T-helper 17 cell (primary cell): ENCODE measurements at regions not wholly inside any gene's neighbourhood (a gene's known extent, or its start where the extent isn't known, plus 50 kb on each side); places are given as distances from the start of the nearest gene placed in this dataset.
"Not testable (repeated sequence)": the region's sequence is repeated elsewhere in the genome, so short reads cannot be mapped to it uniquely, and the experiment has no call there.

Experiments used
- ATAC-seq: fragments of 150-1000 bp; cut with Tn5 transposase; 2 replicates; pipeline ENCODE4 v1.10.0; 2021; ENCODE audit warnings: mild to moderate bottlenecking, moderate library complexity
- DNase-seq, 3 donors: peaks; one replicate each; pipeline versions ENCODE4 v3.0.0 to v3.0.0-alpha.2; 2020 to 2021
- H3K9me3 ChIP-seq: one replicate; pipeline ENCODE4 v1.7.0; 2013; ENCODE audit warnings: low read length, mild to moderate bottlenecking; ENCODE audit not compliant: control insufficient read depth, poor library complexity, severe bottlenecking
- H3K27ac Mint-ChIP-seq: one replicate; pipeline ENCODE4 v1.8.0; 2022; ENCODE audit warnings: mild to moderate bottlenecking, moderate library complexity, mixed read lengths
- H3K27me3 Mint-ChIP-seq: one replicate; pipeline ENCODE4 v1.8.0; 2022; ENCODE audit warnings: mixed read lengths
- H3K36me3 Mint-ChIP-seq: one replicate; pipeline ENCODE4 v1.8.0; 2022; ENCODE audit warnings: low read depth, mixed read lengths
- H3K4me1 Mint-ChIP-seq: one replicate; pipeline ENCODE4 v1.8.0; 2022; ENCODE audit warnings: mild to moderate bottlenecking, mixed read lengths
- H3K4me3 Mint-ChIP-seq: one replicate; pipeline ENCODE4 v1.8.0; 2022; ENCODE audit warnings: mild to moderate bottlenecking, moderate library complexity, mixed read lengths

GRCh38 chr9:17871213-17871890, 292.5 kb downstream of the SH3GL2 start:
- H3K9me3 ChIP-seq: no peaks in the 10 kb centered on the region
- H3K27ac Mint-ChIP-seq: no peak overlapping the region
- H3K4me1 Mint-ChIP-seq: no peaks in the 10 kb centered on the region
- no peak for DNase-seq
- no peak overlapping the region for H3K4me3 Mint-ChIP-seq
- no peaks in the 10 kb centered on the region for H3K27me3 Mint-ChIP-seq
- peaks cover 2% of the 10 kb centered on the region for H3K36me3 Mint-ChIP-seq
- no peak for ATAC-seq

- Mint-ChIP-seq H3K36me3 (peaks cover 2% of the 10 kb centered on the region), H3K4me3 (no peak overlapping the region), H3K27me3 (no peaks in the 10 kb centered on the region), H3K27ac (no peak overlapping the region), H3K4me1 (no peaks in the 10 kb centered on the region)
- DNase-seq: no peak
- ATAC-seq: no peak
- H3K9me3 ChIP-seq: no peaks in the 10 kb centered on the region
Observed at GRCh38 chr9:17875886-17876285, 297.0 kb downstream of the SH3GL2 start.

GRCh38 chr9:17876687-17877086, 297.8 kb downstream of the SH3GL2 start:
- Mint-ChIP-seq H3K4me3 (no peak overlapping the region), H3K36me3 (peaks cover 2% of the 10 kb centered on the region), H3K4me1 (no peaks in the 10 kb centered on the region), H3K27ac (no peak overlapping the region), H3K27me3 (no peaks in the 10 kb centered on the region)
- ATAC-seq (no peak), DNase-seq (no peak)
- no peaks in the 10 kb centered on the region for H3K9me3 ChIP-seq

- H3K4me1 Mint-ChIP-seq: no peaks in the 10 kb centered on the region
- no peak for ATAC-seq
Observed at GRCh38 chr9:17878810-17879370, 300.0 kb downstream of the SH3GL2 start.

GRCh38 chr9:17881371-17881770, 302.5 kb downstream of the SH3GL2 start:
- ATAC-seq (no peak), DNase-seq (no peak)
- Mint-ChIP-seq H3K27ac (no peak overlapping the region), H3K4me1 (no peaks in the 10 kb centered on the region), H3K4me3 (no peak overlapping the region), H3K36me3 (no peaks in the 10 kb centered on the region), H3K27me3 (no peaks in the 10 kb centered on the region)
- no peaks in the 10 kb centered on the region for H3K9me3 ChIP-seq

More at GRCh38 chr9:17878810-17879370, 300.0 kb downstream of the SH3GL2 start:
- no peak overlapping the region for H3K4me3 Mint-ChIP-seq
- H3K27ac Mint-ChIP-seq: no peak overlapping the region
- no peaks in the 10 kb centered on the region for H3K9me3 ChIP-seq
- DNase-seq: no peak
- H3K27me3 Mint-ChIP-seq: no peaks in the 10 kb centered on the region
- H3K36me3 Mint-ChIP-seq: peaks cover 1% of the 10 kb centered on the region

- no peak for DNase-seq
- Mint-ChIP-seq H3K27ac (no peak overlapping the region), H3K4me3 (no peak overlapping the region), H3K36me3 (no peaks in the 10 kb centered on the region), H3K27me3 (no peaks in the 10 kb centered on the region), H3K4me1 (no peaks in the 10 kb centered on the region)
- ATAC-seq: no peak
- no peaks in the 10 kb centered on the region for H3K9me3 ChIP-seq
Observed at GRCh38 chr9:17882688-17883594, 304.1 kb downstream of the SH3GL2 start.

- H3K4me1 Mint-ChIP-seq: no peaks in the 10 kb centered on the region
- H3K36me3 Mint-ChIP-seq: no peaks in the 10 kb centered on the region
- no peak overlapping the region for H3K27ac Mint-ChIP-seq
- H3K9me3 ChIP-seq: no peaks in the 10 kb centered on the region
- no peaks in the 10 kb centered on the region for H3K27me3 Mint-ChIP-seq
- H3K4me3 Mint-ChIP-seq: no peak overlapping the region
- ATAC-seq (no peak), DNase-seq (no peak)
Observed at GRCh38 chr9:17888066-17888465, 309.2 kb downstream of the SH3GL2 start.

- not testable (repeated sequence) for DNase-seq, H3K4me1 Mint-ChIP-seq, H3K27ac Mint-ChIP-seq, H3K4me3 Mint-ChIP-seq, H3K36me3 Mint-ChIP-seq, H3K9me3 ChIP-seq, ATAC-seq, H3K27me3 Mint-ChIP-seq
Observed at GRCh38 chr9:17888964-17889363, 310.1 kb downstream of the SH3GL2 start.

GRCh38 chr9:17894501-17895160, 315.8 kb downstream of the SH3GL2 start:
- DNase-seq (no peak), ATAC-seq (no peak)
- Mint-ChIP-seq H3K4me3 (no peak overlapping the region), H3K27ac (no peak overlapping the region), H3K36me3 (no peaks in the 10 kb centered on the region), H3K4me1 (no peaks in the 10 kb centered on the region), H3K27me3 (no peaks in the 10 kb centered on the region)
- no peaks in the 10 kb centered on the region for H3K9me3 ChIP-seq

GRCh38 chr9:17900606-17901005, 321.7 kb downstream of the SH3GL2 start:
- H3K9me3 ChIP-seq: peaks cover 2% of the 10 kb centered on the region
- Mint-ChIP-seq H3K36me3 (no peaks in the 10 kb centered on the region), H3K4me3 (no peak overlapping the region), H3K27ac (no peak overlapping the region), H3K4me1 (no peaks in the 10 kb centered on the region), H3K27me3 (no peaks in the 10 kb centered on the region)
- DNase-seq (no peak), ATAC-seq (no peak)

GRCh38 chr9:17905366-17905765, 326.5 kb downstream of the SH3GL2 start:
- no peak for DNase-seq
- H3K4me3 Mint-ChIP-seq: no peak overlapping the region
- H3K36me3 Mint-ChIP-seq: no peaks in the 10 kb centered on the region
- H3K9me3 ChIP-seq: peaks cover 2% of the 10 kb centered on the region
- ATAC-seq: no peak
- no peak overlapping the region for H3K27ac Mint-ChIP-seq
- no peaks in the 10 kb centered on the region for H3K27me3 Mint-ChIP-seq
- H3K4me1 Mint-ChIP-seq: no peaks in the 10 kb centered on the region

- H3K4me1 Mint-ChIP-seq: no peaks in the 10 kb centered on the region
- ATAC-seq: no peak
- H3K4me3 Mint-ChIP-seq: no peak overlapping the region
- no peak for DNase-seq
- no peak overlapping the region for H3K27ac Mint-ChIP-seq
- peaks cover 2% of the 10 kb centered on the region for H3K9me3 ChIP-seq
- no peaks in the 10 kb centered on the region for H3K36me3 Mint-ChIP-seq
- no peaks in the 10 kb centered on the region for H3K27me3 Mint-ChIP-seq
Observed at GRCh38 chr9:17905781-17906175, 326.9 kb downstream of the SH3GL2 start.

GRCh38 chr9:17906176-17906840, 327.4 kb downstream of the SH3GL2 start:
- no peaks in the 10 kb centered on the region for H3K27me3 Mint-ChIP-seq
- ATAC-seq: no peak
- no peaks in the 10 kb centered on the region for H3K36me3 Mint-ChIP-seq
- no peak for DNase-seq
- no peak overlapping the region for H3K27ac Mint-ChIP-seq
- no peak overlapping the region for H3K4me3 Mint-ChIP-seq
- H3K9me3 ChIP-seq: peaks cover 2% of the 10 kb centered on the region
- no peaks in the 10 kb centered on the region for H3K4me1 Mint-ChIP-seq
